HG02973 (cell line): ENCODE measurements at regions not wholly inside any gene's neighbourhood (a gene's known extent, or its start where the extent isn't known, plus 50 kb on each side); places are given as distances from the start of the nearest gene placed in this dataset.
A peak's percentile ranks its signal among the peaks of the same experiment; 100 is the strongest.
"Not testable (repeated sequence)": the region's sequence is repeated elsewhere in the genome, so short reads cannot be mapped to it uniquely, and the experiment has no call there.

Experiments
- ATAC-seq: cut with Tn5 transposase; IDR thresholded peaks from one replicate; pipeline ENCODE4 v1.9.1; 2021; ENCODE audit warnings: moderate library complexity; ENCODE audit not compliant: unreplicated experiment

DNA sequence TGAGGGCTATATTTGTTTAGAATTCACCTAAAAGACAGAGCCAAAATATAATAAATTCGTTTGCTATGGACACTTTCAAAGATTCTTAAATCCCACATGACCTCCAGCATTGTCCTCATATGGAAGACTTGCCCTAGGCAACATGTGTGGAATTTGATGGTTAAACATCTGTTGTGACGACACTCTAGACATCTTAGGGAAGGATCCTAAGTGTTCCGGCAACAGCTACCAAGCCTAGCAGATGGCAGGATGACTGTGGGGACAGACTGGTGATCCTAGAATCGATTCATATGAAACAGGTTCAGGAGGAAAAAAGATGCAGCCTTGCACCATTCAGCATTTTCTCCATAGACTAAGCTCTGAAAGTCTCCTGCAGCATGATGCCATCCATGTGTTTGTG is 77.6 kb upstream of the BACH2 start:
- ATAC-seq, result no peak

- ATAC-seq, result no peak
Observed at GRCh38 chr6:90372885-90373284, 76.2 kb upstream of the BACH2 start.

- ATAC-seq, result no peak
Observed at GRCh38 chr6:90372450-90372849, 75.8 kb upstream of the BACH2 start.

GRCh38 chr6:90370493-90370959 is 73.9 kb upstream of the BACH2 start:
- no peak for ATAC-seq

DNA sequence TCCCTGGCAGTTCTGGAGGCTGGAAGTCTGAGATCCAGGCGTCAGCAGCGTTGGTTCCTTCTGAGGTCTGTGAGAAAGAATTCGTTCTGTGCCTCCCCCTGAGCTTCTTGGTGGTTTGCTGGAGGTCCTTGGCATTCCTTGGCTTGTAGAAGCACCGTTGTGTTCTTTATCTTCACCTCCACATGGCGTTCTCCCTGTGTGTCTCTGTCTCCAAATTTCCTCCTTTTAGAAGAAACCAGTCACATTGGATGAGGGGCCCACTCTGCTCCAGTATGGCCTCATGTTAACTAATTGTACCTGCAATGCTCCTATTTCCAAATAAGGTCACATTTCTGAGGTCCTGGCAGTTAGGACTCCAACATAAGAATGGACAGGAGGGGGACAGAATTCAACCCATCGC is 73.0 kb upstream of the BACH2 start:
- ATAC-seq, result no peak

GRCh38 chr6:90369024-90369519 is 72.4 kb upstream of the BACH2 start:
- peak; percentile 98 for ATAC-seq

DNA sequence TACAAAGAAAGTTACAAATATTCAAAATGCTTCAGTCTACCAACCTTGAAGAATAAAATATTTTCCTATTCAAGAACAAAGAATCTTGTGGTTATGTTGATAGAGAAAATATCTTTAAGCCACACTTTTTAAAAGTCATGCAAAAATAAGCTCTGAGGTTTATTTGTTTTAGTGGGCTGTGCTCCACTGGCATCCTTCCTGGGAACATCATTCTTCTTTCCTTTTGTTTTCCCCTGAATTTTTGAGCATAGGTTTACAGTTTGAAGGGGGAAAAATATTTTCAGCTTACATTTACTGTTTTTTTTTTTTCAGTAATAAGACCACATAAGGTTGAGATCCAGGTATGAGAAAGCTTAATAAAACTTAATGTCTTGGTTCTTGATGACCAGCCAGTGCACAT is 72.0 kb upstream of the BACH2 start:
- no peak for ATAC-seq

GRCh38 chr6:90368001-90368400 is 71.4 kb upstream of the BACH2 start:
- no peak for ATAC-seq

GRCh38 chr6:90365565-90366219 is 69.0 kb upstream of the BACH2 start:
- no peak for ATAC-seq

GRCh38 chr6:90365002-90365401 is 68.4 kb upstream of the BACH2 start:
- no peak for ATAC-seq

DNA sequence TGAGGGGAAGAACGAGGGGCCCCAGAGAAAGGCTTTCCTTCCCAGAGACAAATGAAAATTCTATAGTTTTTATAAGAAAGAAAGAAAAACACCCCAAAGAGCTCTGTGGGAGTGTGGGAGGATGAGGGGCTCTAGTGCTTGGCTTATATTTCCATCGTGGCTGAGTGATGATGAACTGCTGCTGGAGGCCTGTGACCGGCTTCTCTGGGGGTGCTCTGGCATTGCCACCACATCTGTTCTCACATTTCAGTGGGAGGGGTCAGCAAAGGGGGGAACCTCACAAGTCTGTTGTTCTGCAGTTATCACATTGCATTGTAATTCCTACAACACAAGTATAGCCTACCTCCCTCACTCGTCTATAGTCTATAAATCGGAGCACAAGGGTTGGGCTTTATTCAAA is 67.6 kb upstream of the BACH2 start:
- ATAC-seq, result no peak

- no peak for ATAC-seq
Observed at GRCh38 chr6:90362318-90362717, 65.7 kb upstream of the BACH2 start.

DNA sequence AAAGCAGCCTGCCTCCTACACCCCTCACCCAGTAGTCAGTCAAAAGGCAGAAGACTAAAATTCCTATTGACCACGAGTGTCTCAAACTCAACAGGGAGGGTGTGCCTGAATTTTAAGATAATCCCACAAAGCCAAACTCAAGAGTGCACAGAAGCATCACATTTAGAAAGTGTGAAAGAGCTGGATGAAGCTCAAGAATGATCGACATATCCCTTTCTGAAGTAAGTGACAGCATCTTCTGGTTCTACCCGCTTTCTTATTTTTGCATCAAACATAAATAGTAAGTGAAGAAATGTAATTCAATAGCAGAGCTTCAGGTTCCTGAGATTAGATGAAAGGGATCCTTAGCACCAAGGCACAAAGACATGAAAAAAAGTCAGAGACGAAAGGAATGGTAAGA is 64.5 kb upstream of the BACH2 start:
- ATAC-seq, result no peak

DNA sequence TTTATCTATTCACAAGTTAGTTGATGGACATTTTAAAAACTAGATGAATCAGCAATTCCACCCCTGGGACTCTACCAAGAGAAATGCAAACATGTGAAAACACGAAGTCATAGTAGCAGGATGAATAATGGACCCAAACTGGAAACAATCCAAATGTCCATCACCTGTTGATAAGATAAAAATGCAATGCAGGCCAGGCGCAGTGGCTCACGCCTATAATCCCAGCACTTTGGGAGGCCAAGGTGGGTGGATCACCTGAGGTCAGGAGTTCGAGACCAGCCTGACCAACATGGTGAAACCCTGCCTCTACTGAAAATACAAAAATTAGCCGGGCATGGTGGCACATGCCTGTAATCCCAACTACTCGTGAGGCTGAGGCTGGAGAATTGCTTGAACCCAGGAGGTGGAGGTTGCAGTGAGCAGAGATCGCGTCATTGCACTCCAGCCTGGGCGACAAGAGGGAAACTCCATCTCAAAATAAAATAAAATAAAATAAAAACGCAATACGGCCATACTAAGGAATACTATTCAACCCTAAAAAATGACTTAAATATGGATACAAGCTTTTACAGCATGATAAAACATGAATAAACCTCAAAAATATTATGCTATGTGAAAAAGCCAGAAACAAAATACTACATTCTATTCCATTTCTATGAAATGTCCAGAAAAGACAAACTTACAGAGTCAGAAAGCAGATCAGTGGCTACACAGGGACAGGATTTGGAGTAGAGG is 61.6 kb upstream of the BACH2 start:
- not testable (repeated sequence) for ATAC-seq

- no peak for ATAC-seq
Observed at GRCh38 chr6:90356012-90356421, 59.4 kb upstream of the BACH2 start.

DNA sequence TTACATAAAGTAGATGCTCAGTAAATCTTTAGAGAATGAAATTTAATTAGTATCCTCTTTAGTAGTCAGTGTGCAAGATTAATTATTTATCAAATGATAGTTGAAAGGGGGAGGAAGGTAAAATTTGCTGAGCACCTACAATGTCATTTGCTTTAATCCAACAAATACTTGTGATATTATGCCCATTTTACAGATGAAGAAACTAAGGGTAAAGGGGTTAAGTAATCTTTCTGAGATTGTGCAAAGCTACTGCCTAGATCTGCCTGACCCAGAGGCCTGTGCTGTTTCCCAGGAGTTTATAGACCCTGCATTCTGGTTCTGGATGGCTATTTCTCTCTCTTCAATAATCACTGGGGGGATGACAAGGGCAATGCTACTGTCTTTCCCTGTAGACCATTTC is 58.3 kb upstream of the BACH2 start:
- no peak for ATAC-seq

DNA sequence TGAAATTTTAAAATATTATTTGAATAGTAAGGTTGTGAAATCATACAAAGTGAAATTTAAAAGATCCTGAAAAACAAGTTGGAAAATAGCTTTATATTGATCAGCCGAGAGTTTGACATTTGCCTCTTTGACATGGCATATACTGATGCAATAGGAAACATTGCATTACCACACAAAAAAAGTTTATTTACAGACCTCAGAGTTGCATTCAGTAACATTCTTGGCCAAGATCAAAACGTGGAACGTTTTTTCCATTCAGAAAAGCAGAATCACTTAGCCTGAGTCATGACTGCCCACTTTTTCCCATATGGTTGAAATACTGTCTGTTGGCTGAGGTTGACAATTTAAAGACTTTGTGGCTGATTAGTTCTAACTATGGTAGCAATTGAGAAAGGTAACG is 55.1 kb upstream of the BACH2 start:
- ATAC-seq, result no peak

DNA sequence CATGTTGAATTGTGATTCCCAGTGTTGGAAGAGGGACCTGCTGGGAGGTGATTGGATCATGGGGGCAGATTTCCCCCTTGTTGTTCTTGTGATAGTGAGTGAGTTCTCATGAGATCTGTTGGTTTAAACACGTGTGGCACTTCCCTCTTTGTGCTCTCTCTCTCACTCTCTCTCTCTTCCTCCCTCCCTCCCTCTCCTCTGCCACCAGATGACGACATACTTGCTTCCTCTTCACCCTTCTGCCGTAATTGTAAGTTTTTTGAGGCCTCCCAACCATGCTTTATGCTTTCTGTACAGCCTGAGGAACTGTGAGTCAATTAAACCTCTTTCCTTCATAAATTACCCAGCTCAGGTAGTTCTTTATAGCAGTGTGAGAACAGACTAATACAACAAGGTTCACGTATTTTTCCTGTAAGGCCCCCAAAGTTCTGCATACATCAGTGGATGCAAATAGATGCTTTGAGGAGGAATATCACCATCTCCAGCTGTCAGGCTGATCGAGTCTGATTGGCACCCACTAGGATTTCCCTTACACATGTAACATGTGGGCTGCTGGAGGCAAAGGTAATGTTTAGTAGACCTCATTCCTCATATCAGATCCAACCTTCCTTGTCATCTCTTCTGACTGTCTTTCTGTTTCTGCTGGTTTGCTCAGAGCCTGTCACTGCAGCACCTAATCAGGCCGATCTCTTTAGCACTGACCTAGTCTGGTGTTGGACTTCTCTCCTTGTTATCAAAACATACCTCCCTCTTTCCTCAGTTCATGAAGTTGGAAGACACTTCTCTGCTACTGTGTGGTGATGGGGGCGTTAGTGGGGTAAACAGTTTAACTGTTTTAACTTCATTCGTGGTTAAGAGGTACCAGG is 54.3 kb upstream of the BACH2 start:
- ATAC-seq, result no peak

DNA sequence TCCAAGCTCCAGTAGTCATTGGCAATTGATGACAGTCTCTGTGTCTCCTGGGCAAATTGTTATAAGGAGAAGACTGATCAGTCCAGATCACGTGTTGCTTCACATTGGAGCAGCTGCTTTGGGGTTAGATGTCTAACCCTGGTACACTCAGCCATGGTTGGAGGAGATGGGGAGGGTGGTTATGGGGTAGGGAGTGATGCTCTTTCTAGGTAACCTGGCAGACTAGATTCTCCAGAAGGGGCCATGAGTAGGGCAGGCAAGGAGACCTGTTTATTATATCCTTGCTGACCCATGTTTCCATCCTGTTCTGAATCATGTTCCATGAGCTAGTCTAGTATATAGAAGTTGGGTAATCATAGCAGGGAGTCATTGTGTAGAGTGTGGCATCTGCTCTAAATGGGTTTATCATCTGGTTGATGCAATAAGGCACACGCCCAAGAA is 50.8 kb upstream of the BACH2 start:
- ATAC-seq, result no peak

DNA sequence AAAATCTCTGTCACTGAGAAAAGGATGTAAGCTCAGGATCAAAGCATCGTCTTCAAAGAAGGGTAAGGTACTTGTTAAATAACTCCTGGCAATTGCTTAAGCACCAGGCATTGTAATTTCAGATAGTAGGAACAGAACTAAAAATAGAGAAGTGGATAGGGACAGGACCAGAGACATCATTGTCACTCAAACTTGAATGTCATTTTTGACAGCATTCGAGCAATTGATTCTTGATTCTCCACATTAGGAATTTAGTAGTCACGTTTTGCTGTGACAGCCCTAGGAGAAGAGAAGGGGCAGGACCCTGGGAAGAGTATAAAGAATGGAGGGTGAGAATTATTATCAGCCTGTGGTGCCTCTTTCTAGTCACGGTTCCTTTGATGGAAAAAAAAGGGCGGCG is 50.1 kb upstream of the BACH2 start:
- no peak for ATAC-seq
